ENCODE measurements at regions not wholly inside any gene's neighbourhood (a gene's known extent, or its start where the extent isn't known, plus 50 kb on each side); places are given as distances from the start of the nearest gene placed in this dataset.
"Not testable (repeated sequence)": the region's sequence is repeated elsewhere in the genome, so short reads cannot be mapped to it uniquely, and the experiment has no call there.

- H2AFZ ChIP-seq (ENCODE audit: insufficient read depth, low read length, poor library complexity); H2BK5ac ChIP-seq (ENCODE audit: low read depth, low read length, poor library complexity); H3K4ac ChIP-seq (ENCODE audit: low read depth, low read length); H3K27me3 ChIP-seq (ENCODE audit: insufficient read depth, low read length); H2BK12ac ChIP-seq (ENCODE audit: low read length); H3K18ac ChIP-seq (ENCODE audit: low read length); H4K8ac ChIP-seq (ENCODE audit: low read depth, low read length); H3K4me3 ChIP-seq (ENCODE audit: low read depth, low read length); H2AK5ac ChIP-seq (ENCODE audit: low read length); H4K12ac ChIP-seq (ENCODE audit: low read depth, low read length); H3K4me2 ChIP-seq (ENCODE audit: low read length); H4K91ac ChIP-seq (ENCODE audit: low read depth, low read length); H3K79me1 ChIP-seq (ENCODE audit: low read length); H3K23ac ChIP-seq (ENCODE audit: low read length); H3K27ac ChIP-seq (ENCODE audit: low read depth, low read length); H3K79me2 ChIP-seq (ENCODE audit: control insufficient read depth, insufficient read depth, low read length, poor library complexity); H3K9ac ChIP-seq (ENCODE audit: low read length); H3K36me3 ChIP-seq (ENCODE audit: control insufficient read depth in 1 of 2, insufficient read depth in 2 of 2, low read length in 2 of 2); H2BK120ac ChIP-seq (ENCODE audit: insufficient read depth, low read length, poor library complexity); H3K14ac ChIP-seq (ENCODE audit: low read length); H3K9me3 ChIP-seq (ENCODE audit: insufficient read depth, low read depth, low read length); DNase-seq; H3K4me1 ChIP-seq (ENCODE audit: control insufficient read depth in 1 of 2, insufficient read depth in 2 of 2, low read length in 2 of 2): not testable (repeated sequence)
- WGBS (ENCODE audit: extremely low coverage, insufficient coverage, insufficient read length) = no CpG with 5 or more reads among the region's 37 CpGs
Measured at GRCh38 chr2:63722284-63722683, 119.4 kb upstream of the UGP2 start.

GRCh38 chr2:63723709-63724108 lies 118.0 kb upstream of the UGP2 start:
- Histone ChIP-seq H3K79me1 (ENCODE audit: low read length) (no peaks in the 10 kb centered on the region), H3K27me3 (ENCODE audit: insufficient read depth, low read length) (no peaks in the 10 kb centered on the region), H2BK12ac (ENCODE audit: low read length) (no peak overlapping the region), H3K4me2 (ENCODE audit: low read length) (no peak overlapping the region), H3K27ac (ENCODE audit: low read depth, low read length) (no peak overlapping the region), H3K18ac (ENCODE audit: low read length) (no peak overlapping the region), H4K91ac (ENCODE audit: low read depth, low read length) (no peak overlapping the region), H4K12ac (ENCODE audit: low read depth, low read length) (no peak overlapping the region), H3K9ac (ENCODE audit: low read length) (no peak overlapping the region), H3K4ac (ENCODE audit: low read depth, low read length) (no peak overlapping the region), H3K9me3 (ENCODE audit: insufficient read depth, low read depth, low read length) (no peaks in the 10 kb centered on the region), H4K8ac (ENCODE audit: low read depth, low read length) (no peak overlapping the region), H2AFZ (ENCODE audit: insufficient read depth, low read length, poor library complexity) (no peak overlapping the region), H3K14ac (ENCODE audit: low read length) (no peak overlapping the region), H3K79me2 (ENCODE audit: control insufficient read depth, insufficient read depth, low read length, poor library complexity) (no peaks in the 10 kb centered on the region), H3K36me3 (ENCODE audit: control insufficient read depth in 1 of 2, insufficient read depth in 2 of 2, low read length in 2 of 2) (no peaks in the 10 kb centered on the region), H2BK120ac (ENCODE audit: insufficient read depth, low read length, poor library complexity) (no peak overlapping the region), H3K4me3 (ENCODE audit: low read depth, low read length) (no peak overlapping the region), H2AK5ac (ENCODE audit: low read length) (no peak overlapping the region), H2BK5ac (ENCODE audit: low read depth, low read length, poor library complexity) (no peak overlapping the region), H3K4me1 (ENCODE audit: control insufficient read depth in 1 of 2, insufficient read depth in 2 of 2, low read length in 2 of 2) (peaks cover 0 to 3% of the 10 kb centered on the region in 2 experiments), H3K23ac (ENCODE audit: low read length) (no peak overlapping the region)
- no CpG with 5 or more reads among the region's 1 CpG for WGBS (ENCODE audit: extremely low coverage, insufficient coverage, insufficient read length)
- no peak for DNase-seq

- H2BK120ac ChIP-seq (ENCODE audit: insufficient read depth, low read length, poor library complexity); H2AK5ac ChIP-seq (ENCODE audit: low read length); H2AFZ ChIP-seq (ENCODE audit: insufficient read depth, low read length, poor library complexity); H3K4me1 ChIP-seq (ENCODE audit: control insufficient read depth in 1 of 2, insufficient read depth in 2 of 2, low read length in 2 of 2); H3K23ac ChIP-seq (ENCODE audit: low read length); H3K9ac ChIP-seq (ENCODE audit: low read length); H3K4ac ChIP-seq (ENCODE audit: low read depth, low read length); H4K8ac ChIP-seq (ENCODE audit: low read depth, low read length); H3K4me3 ChIP-seq (ENCODE audit: low read depth, low read length); H4K12ac ChIP-seq (ENCODE audit: low read depth, low read length); H3K27me3 ChIP-seq (ENCODE audit: insufficient read depth, low read length); DNase-seq; H3K14ac ChIP-seq (ENCODE audit: low read length); H2BK5ac ChIP-seq (ENCODE audit: low read depth, low read length, poor library complexity); H3K9me3 ChIP-seq (ENCODE audit: insufficient read depth, low read depth, low read length); H2BK12ac ChIP-seq (ENCODE audit: low read length); H3K18ac ChIP-seq (ENCODE audit: low read length); H4K91ac ChIP-seq (ENCODE audit: low read depth, low read length); H3K4me2 ChIP-seq (ENCODE audit: low read length); H3K27ac ChIP-seq (ENCODE audit: low read depth, low read length); H3K79me1 ChIP-seq (ENCODE audit: low read length); H3K36me3 ChIP-seq (ENCODE audit: control insufficient read depth in 1 of 2, insufficient read depth in 2 of 2, low read length in 2 of 2); H3K79me2 ChIP-seq (ENCODE audit: control insufficient read depth, insufficient read depth, low read length, poor library complexity): not testable (repeated sequence)
- WGBS (ENCODE audit: extremely low coverage, insufficient coverage, insufficient read length) = no CpG with 5 or more reads among the region's 1 CpG
Measured at GRCh38 chr2:63725212-63725611, 116.5 kb upstream of the UGP2 start.

GRCh38 chr2:63729362-63729761 lies 112.3 kb upstream of the UGP2 start:
- Histone ChIP-seq H3K79me2 (ENCODE audit: control insufficient read depth, insufficient read depth, low read length, poor library complexity) (no peaks in the 10 kb centered on the region), H3K4ac (ENCODE audit: low read depth, low read length) (no peak overlapping the region), H3K79me1 (ENCODE audit: low read length) (no peaks in the 10 kb centered on the region)

More at GRCh38 chr2:63729362-63729761, 112.3 kb upstream of the UGP2 start:
- H3K18ac ChIP-seq (ENCODE audit: low read length) = no peak overlapping the region
- H2BK12ac ChIP-seq (ENCODE audit: low read length) = no peak overlapping the region
- no peak overlapping the region for H3K23ac ChIP-seq (ENCODE audit: low read length)
- no peaks in the 10 kb centered on the region for H3K27me3 ChIP-seq (ENCODE audit: insufficient read depth, low read length)
- no peaks in the 10 kb centered on the region for H3K4me1 ChIP-seq (ENCODE audit: control insufficient read depth in 1 of 2, insufficient read depth in 2 of 2, low read length in 2 of 2)
- H2BK5ac ChIP-seq (ENCODE audit: low read depth, low read length, poor library complexity) = no peak overlapping the region
- no peak overlapping the region for H3K4me3 ChIP-seq (ENCODE audit: low read depth, low read length)
- no peak overlapping the region for H2BK120ac ChIP-seq (ENCODE audit: insufficient read depth, low read length, poor library complexity)
- no CpG with 5 or more reads among the region's 1 CpG for WGBS (ENCODE audit: extremely low coverage, insufficient coverage, insufficient read length)
- no peak overlapping the region for H3K9ac ChIP-seq (ENCODE audit: low read length)
- no peak overlapping the region for H2AK5ac ChIP-seq (ENCODE audit: low read length)
- H3K27ac ChIP-seq (ENCODE audit: low read depth, low read length) = no peak overlapping the region
- no peaks in the 10 kb centered on the region for H3K36me3 ChIP-seq (ENCODE audit: control insufficient read depth in 1 of 2, insufficient read depth in 2 of 2, low read length in 2 of 2)
- H4K12ac ChIP-seq (ENCODE audit: low read depth, low read length) = no peak overlapping the region
- DNase-seq = no peak
- H3K14ac ChIP-seq (ENCODE audit: low read length) = no peak overlapping the region
- no peak overlapping the region for H4K8ac ChIP-seq (ENCODE audit: low read depth, low read length)
- no peaks in the 10 kb centered on the region for H3K9me3 ChIP-seq (ENCODE audit: insufficient read depth, low read depth, low read length)
- H3K4me2 ChIP-seq (ENCODE audit: low read length) = no peak overlapping the region
- H2AFZ ChIP-seq (ENCODE audit: insufficient read depth, low read length, poor library complexity) = no peak overlapping the region
- no peak overlapping the region for H4K91ac ChIP-seq (ENCODE audit: low read depth, low read length)

Measured in trophoblast cell (in vitro differentiated cells and primary cell).